ENCODE measurements at regions not wholly inside any gene's neighbourhood (a gene's known extent, or its start where the extent isn't known, plus 50 kb on each side); places are given as distances from the start of the nearest gene placed in this dataset.

GRCh38 chr1:96980448-96980847 lies 258.9 kb downstream of the PTBP2 start:
- Histone ChIP-seq H2BK120ac (ENCODE audit: low read depth, low read length) (no peak overlapping the region), H3K18ac (ENCODE audit: low read length) (no peak overlapping the region), H2BK15ac (replicated peaks; ENCODE audit: low read depth) (no peak overlapping the region), H3K27ac (ENCODE audit: low read depth, low read length) (no peak overlapping the region), H4K8ac (ENCODE audit: low read depth, low read length) (no peak overlapping the region), H3K4me1 (ENCODE audit: control insufficient read depth, low read depth, low read length) (no peaks in the 10 kb centered on the region), H3K36me3 (ENCODE audit: control insufficient read depth, insufficient read depth, low read length) (no peaks in the 10 kb centered on the region), H3K4me3 (ENCODE audit: low read length) (no peak overlapping the region), H3K27me3 (ENCODE audit: insufficient read depth, low read length, poor library complexity) (no peaks in the 10 kb centered on the region), H3K79me2 (ENCODE audit: control insufficient read depth, insufficient read depth, low read length) (no peaks in the 10 kb centered on the region), H3K56ac (ENCODE audit: low read length) (no peak overlapping the region), H3K9ac (ENCODE audit: low read length) (no peak overlapping the region), H3K79me1 (ENCODE audit: low read length) (no peaks in the 10 kb centered on the region), H2AK5ac (ENCODE audit: low read length) (no peak overlapping the region), H3K4me2 (ENCODE audit: low read length) (no peak overlapping the region), H4K5ac (ENCODE audit: low read length) (no peak overlapping the region), H3K4ac (ENCODE audit: low read depth, low read length) (no peak overlapping the region), H2BK5ac (ENCODE audit: low read length) (no peak overlapping the region), H3K23ac (ENCODE audit: low read length) (no peak overlapping the region)
- WGBS (ENCODE audit: extremely low coverage, insufficient coverage, low lambda C conversion rate): no CpG with 5 or more reads among the region's 2 CpGs
- DNase-seq: no peak

DNA sequence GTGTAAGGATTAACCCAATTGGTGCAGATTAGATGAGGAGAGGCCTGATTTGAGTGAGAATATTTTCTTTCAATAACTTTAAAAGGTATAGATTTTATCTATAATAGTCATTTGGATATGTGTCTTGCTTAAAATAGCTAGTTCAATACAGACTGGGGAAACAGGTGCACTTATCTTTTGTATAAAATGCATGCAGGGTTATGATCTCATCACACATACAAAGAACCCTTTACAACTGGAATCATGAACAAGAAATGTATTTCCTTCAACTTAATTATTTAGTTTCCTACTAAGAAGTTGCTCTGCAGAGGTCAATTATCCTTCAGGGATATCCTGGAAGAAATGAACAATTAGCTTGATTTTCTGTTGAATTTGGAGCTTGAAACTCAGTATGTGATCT lies 259.6 kb downstream of the PTBP2 start:
- Histone ChIP-seq H2BK15ac (replicated peaks; ENCODE audit: low read depth) (no peak overlapping the region), H3K79me1 (ENCODE audit: low read length) (no peaks in the 10 kb centered on the region), H2BK120ac (ENCODE audit: low read depth, low read length) (no peak overlapping the region), H3K9ac (ENCODE audit: low read length) (no peak overlapping the region), H3K4me3 (ENCODE audit: low read length) (no peak overlapping the region), H3K36me3 (ENCODE audit: control insufficient read depth, insufficient read depth, low read length) (no peaks in the 10 kb centered on the region), H3K27me3 (ENCODE audit: insufficient read depth, low read length, poor library complexity) (no peaks in the 10 kb centered on the region), H3K79me2 (ENCODE audit: control insufficient read depth, insufficient read depth, low read length) (no peaks in the 10 kb centered on the region), H3K56ac (ENCODE audit: low read length) (no peak overlapping the region), H3K18ac (ENCODE audit: low read length) (no peak overlapping the region), H3K4me1 (ENCODE audit: control insufficient read depth, low read depth, low read length) (no peaks in the 10 kb centered on the region), H3K23ac (ENCODE audit: low read length) (no peak overlapping the region), H2BK5ac (ENCODE audit: low read length) (no peak overlapping the region), H4K8ac (ENCODE audit: low read depth, low read length) (no peak overlapping the region), H3K4ac (ENCODE audit: low read depth, low read length) (no peak overlapping the region), H3K4me2 (ENCODE audit: low read length) (no peak overlapping the region), H3K27ac (ENCODE audit: low read depth, low read length) (no peak overlapping the region), H2AK5ac (ENCODE audit: low read length) (no peak overlapping the region), H4K5ac (ENCODE audit: low read length) (no peak overlapping the region)
- DNase-seq: no peak

GRCh38 chr1:96982118-96982517 lies 260.5 kb downstream of the PTBP2 start:
- Histone ChIP-seq H3K18ac (ENCODE audit: low read length) (no peak overlapping the region), H3K36me3 (ENCODE audit: control insufficient read depth, insufficient read depth, low read length) (no peaks in the 10 kb centered on the region), H3K9ac (ENCODE audit: low read length) (no peak overlapping the region), H3K4me2 (ENCODE audit: low read length) (no peak overlapping the region), H3K27me3 (ENCODE audit: insufficient read depth, low read length, poor library complexity) (no peaks in the 10 kb centered on the region), H3K79me2 (ENCODE audit: control insufficient read depth, insufficient read depth, low read length) (no peaks in the 10 kb centered on the region), H3K4ac (ENCODE audit: low read depth, low read length) (no peak overlapping the region), H2BK15ac (replicated peaks; ENCODE audit: low read depth) (no peak overlapping the region), H2AK5ac (ENCODE audit: low read length) (no peak overlapping the region), H4K8ac (ENCODE audit: low read depth, low read length) (no peak overlapping the region), H3K23ac (ENCODE audit: low read length) (no peak overlapping the region), H3K79me1 (ENCODE audit: low read length) (no peaks in the 10 kb centered on the region), H3K56ac (ENCODE audit: low read length) (no peak overlapping the region), H3K4me3 (ENCODE audit: low read length) (no peak overlapping the region), H2BK5ac (ENCODE audit: low read length) (no peak overlapping the region), H4K5ac (ENCODE audit: low read length) (no peak overlapping the region), H3K4me1 (ENCODE audit: control insufficient read depth, low read depth, low read length) (no peaks in the 10 kb centered on the region), H3K27ac (ENCODE audit: low read depth, low read length) (no peak overlapping the region), H2BK120ac (ENCODE audit: low read depth, low read length) (no peak overlapping the region)
- WGBS (ENCODE audit: extremely low coverage, insufficient coverage, low lambda C conversion rate): no CpG with 5 or more reads among the region's 3 CpGs
- no peak for DNase-seq

DNA sequence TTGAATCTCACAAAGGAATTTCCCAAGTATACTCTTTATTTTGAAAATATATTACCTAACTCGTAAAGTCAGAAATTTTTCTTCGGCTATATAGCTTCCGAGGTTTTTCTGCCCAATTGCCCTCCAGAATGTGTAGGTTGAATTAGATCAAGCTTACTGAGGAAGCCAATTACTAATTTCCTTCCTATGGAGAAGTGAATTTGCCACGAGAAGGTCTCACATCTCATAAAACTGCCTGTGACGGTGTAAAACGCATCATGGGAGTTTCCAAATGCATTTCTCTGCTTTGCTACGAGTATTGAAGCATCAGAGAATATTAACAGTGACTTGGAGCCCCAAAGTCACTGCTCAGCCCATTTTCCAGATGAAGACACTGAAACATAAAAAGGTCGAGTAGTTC lies 262.3 kb downstream of the PTBP2 start:
- Histone ChIP-seq H3K36me3 (ENCODE audit: control insufficient read depth, insufficient read depth, low read length) (no peaks in the 10 kb centered on the region), H4K8ac (ENCODE audit: low read depth, low read length) (no peak overlapping the region), H3K18ac (ENCODE audit: low read length) (no peak overlapping the region), H2BK5ac (ENCODE audit: low read length) (no peak overlapping the region), H4K5ac (ENCODE audit: low read length) (no peak overlapping the region), H3K56ac (ENCODE audit: low read length) (no peak overlapping the region), H2BK120ac (ENCODE audit: low read depth, low read length) (no peak overlapping the region), H2AK5ac (ENCODE audit: low read length) (no peak overlapping the region), H3K4me1 (ENCODE audit: control insufficient read depth, low read depth, low read length) (no peaks in the 10 kb centered on the region), H3K79me2 (ENCODE audit: control insufficient read depth, insufficient read depth, low read length) (no peaks in the 10 kb centered on the region), H3K9ac (ENCODE audit: low read length) (no peak overlapping the region), H3K79me1 (ENCODE audit: low read length) (no peaks in the 10 kb centered on the region), H2BK15ac (replicated peaks; ENCODE audit: low read depth) (no peak overlapping the region), H3K27ac (ENCODE audit: low read depth, low read length) (no peak overlapping the region), H3K4ac (ENCODE audit: low read depth, low read length) (no peak overlapping the region), H3K4me2 (ENCODE audit: low read length) (no peak overlapping the region), H3K4me3 (ENCODE audit: low read length) (no peak overlapping the region), H3K23ac (ENCODE audit: low read length) (no peak overlapping the region), H3K27me3 (ENCODE audit: insufficient read depth, low read length, poor library complexity) (no peaks in the 10 kb centered on the region)
- no CpG with 5 or more reads among the region's 8 CpGs for WGBS (ENCODE audit: extremely low coverage, insufficient coverage, low lambda C conversion rate)
- DNase-seq: no peak

DNA sequence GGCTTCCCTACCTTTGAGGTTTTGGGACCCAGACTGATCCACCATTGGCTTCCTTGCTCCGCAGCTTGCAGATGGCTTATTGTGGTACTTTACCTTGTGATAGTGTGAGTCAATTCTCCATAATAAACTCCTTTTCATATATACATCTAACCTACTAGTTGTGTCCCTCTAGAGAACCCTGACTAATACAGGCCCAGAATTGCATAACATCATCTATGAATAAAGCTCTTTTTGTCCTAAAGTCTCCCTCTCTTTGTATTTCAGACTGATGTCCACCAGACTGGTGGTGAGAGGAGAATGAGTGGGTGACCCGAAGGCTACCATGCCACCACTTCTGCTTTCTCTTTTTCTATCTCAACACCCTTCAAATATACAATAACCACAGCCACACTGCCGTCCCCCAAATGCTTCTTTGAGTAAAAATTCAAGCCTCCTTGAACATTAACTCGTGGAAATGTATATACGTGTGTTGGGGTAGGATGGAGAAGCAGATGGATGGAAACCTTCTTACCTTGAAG lies 265.7 kb downstream of the PTBP2 start:
- WGBS (ENCODE audit: extremely low coverage, insufficient coverage, low lambda C conversion rate): no CpG with 5 or more reads among the region's 5 CpGs
- no peak for DNase-seq
- no peak overlapping the region for H2BK120ac ChIP-seq (ENCODE audit: low read depth, low read length)

DNA sequence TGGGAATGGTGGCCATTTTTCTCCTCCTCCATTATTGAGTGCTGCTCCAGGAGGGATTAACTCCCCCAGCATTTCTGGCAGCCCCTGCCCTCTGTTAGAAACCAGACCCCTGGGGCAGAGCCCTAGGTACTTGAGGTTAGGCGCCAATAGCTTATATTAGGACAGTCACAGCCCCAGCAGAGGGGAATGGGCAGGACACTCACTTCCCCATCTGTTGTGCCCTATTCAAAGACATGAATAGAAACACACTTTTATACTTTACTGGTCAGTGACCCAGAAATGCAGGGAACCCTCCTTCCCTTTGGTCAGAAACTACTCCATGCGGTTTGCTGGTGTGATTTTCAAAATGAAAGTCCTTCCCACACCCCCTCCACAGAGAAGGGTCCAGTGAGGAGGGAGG lies 267.7 kb downstream of the PTBP2 start:
- H3K4me1 ChIP-seq (ENCODE audit: control insufficient read depth, low read depth, low read length): no peaks in the 10 kb centered on the region
- H3K4me2 ChIP-seq (ENCODE audit: low read length): no peak overlapping the region
- H2BK5ac ChIP-seq (ENCODE audit: low read length): no peak overlapping the region
- H3K36me3 ChIP-seq (ENCODE audit: control insufficient read depth, insufficient read depth, low read length): no peaks in the 10 kb centered on the region
- no peaks in the 10 kb centered on the region for H3K79me2 ChIP-seq (ENCODE audit: control insufficient read depth, insufficient read depth, low read length)
- H3K4me3 ChIP-seq (ENCODE audit: low read length): no peak overlapping the region
- no peak overlapping the region for H3K56ac ChIP-seq (ENCODE audit: low read length)
- H3K27ac ChIP-seq (ENCODE audit: low read depth, low read length): no peak overlapping the region
- H3K79me1 ChIP-seq (ENCODE audit: low read length): no peaks in the 10 kb centered on the region
- H2BK120ac ChIP-seq (ENCODE audit: low read depth, low read length): no peak overlapping the region
- WGBS (ENCODE audit: extremely low coverage, insufficient coverage, low lambda C conversion rate): no CpG with 5 or more reads among the region's 2 CpGs
- no peaks in the 10 kb centered on the region for H3K27me3 ChIP-seq (ENCODE audit: insufficient read depth, low read length, poor library complexity)
- H4K8ac ChIP-seq (ENCODE audit: low read depth, low read length): no peak overlapping the region
- no peak overlapping the region for H3K18ac ChIP-seq (ENCODE audit: low read length)
- no peak overlapping the region for H3K9ac ChIP-seq (ENCODE audit: low read length)
- no peak for DNase-seq
- H3K23ac ChIP-seq (ENCODE audit: low read length): no peak overlapping the region
- no peak overlapping the region for H2BK15ac ChIP-seq (replicated peaks; ENCODE audit: low read depth)
- no peak overlapping the region for H4K5ac ChIP-seq (ENCODE audit: low read length)
- no peak overlapping the region for H2AK5ac ChIP-seq (ENCODE audit: low read length)
- H3K4ac ChIP-seq (ENCODE audit: low read depth, low read length): no peak overlapping the region

More for the DNA sequence above, 265.7 kb downstream of the PTBP2 start:
- H3K23ac ChIP-seq (ENCODE audit: low read length): no peak overlapping the region
- no peaks in the 10 kb centered on the region for H3K36me3 ChIP-seq (ENCODE audit: control insufficient read depth, insufficient read depth, low read length)
- no peak overlapping the region for H3K4me3 ChIP-seq (ENCODE audit: low read length)
- no peaks in the 10 kb centered on the region for H3K79me2 ChIP-seq (ENCODE audit: control insufficient read depth, insufficient read depth, low read length)
- H3K27ac ChIP-seq (ENCODE audit: low read depth, low read length): no peak overlapping the region
- H2BK5ac ChIP-seq (ENCODE audit: low read length): no peak overlapping the region
- H3K79me1 ChIP-seq (ENCODE audit: low read length): no peaks in the 10 kb centered on the region
- no peak overlapping the region for H3K9ac ChIP-seq (ENCODE audit: low read length)
- H3K4ac ChIP-seq (ENCODE audit: low read depth, low read length): no peak overlapping the region
- no peak overlapping the region for H2AK5ac ChIP-seq (ENCODE audit: low read length)
- H3K4me1 ChIP-seq (ENCODE audit: control insufficient read depth, low read depth, low read length): no peaks in the 10 kb centered on the region
- H3K27me3 ChIP-seq (ENCODE audit: insufficient read depth, low read length, poor library complexity): no peaks in the 10 kb centered on the region
- H3K18ac ChIP-seq (ENCODE audit: low read length): no peak overlapping the region
- H2BK15ac ChIP-seq (replicated peaks; ENCODE audit: low read depth): no peak overlapping the region
- H4K5ac ChIP-seq (ENCODE audit: low read length): no peak overlapping the region
- H3K4me2 ChIP-seq (ENCODE audit: low read length): no peak overlapping the region
- H3K56ac ChIP-seq (ENCODE audit: low read length): no peak overlapping the region
- H4K8ac ChIP-seq (ENCODE audit: low read depth, low read length): no peak overlapping the region
